Mesothelial cell of epicardium (in vitro differentiated cells): ENCODE measurements at regions not wholly inside any gene's neighbourhood (a gene's known extent, or its start where the extent isn't known, plus 50 kb on each side); places are given as distances from the start of the nearest gene placed in this dataset.

ENCODE experiments used
- DNase-seq, 2 experiments: peaks; one replicate each; pipeline ENCODE4 v3.0.0; 2021; ENCODE audit warnings: low spot score in 2 of 2; ENCODE audit not compliant: unreplicated experiment in 2 of 2
- H3K27ac Mint-ChIP-seq: 2 replicates; pipeline ENCODE4 v1.8.0; 2021; ENCODE audit warnings: mixed read lengths
- H3K27me3 Mint-ChIP-seq: 2 replicates; pipeline ENCODE4 v1.8.0; 2021; ENCODE audit warnings: low read depth, mixed read lengths
- H3K36me3 Mint-ChIP-seq: 2 replicates; pipeline ENCODE4 v1.8.0; 2021; ENCODE audit warnings: mixed read lengths
- H3K4me1 Mint-ChIP-seq: 2 replicates; pipeline ENCODE4 v1.8.0; 2021; ENCODE audit warnings: mixed read lengths
- H3K4me3 Mint-ChIP-seq: 2 replicates; pipeline ENCODE4 v1.8.0; 2021; ENCODE audit warnings: mild to moderate bottlenecking, moderate library complexity, mixed read lengths
- H3K9me3 Mint-ChIP-seq: 2 replicates; pipeline ENCODE4 v1.8.0; 2021; ENCODE audit warnings: mixed read lengths
- CTCF ChIP-seq: fragments of 200-600 bp; sonication (generic); IDR thresholded peaks from one replicate; pipeline ENCODE4 v1.5.0; 2021; ENCODE audit warnings: antibody characterized with exemption; ENCODE audit not compliant: unreplicated experiment

GRCh38 chr4:180423712-180424057, 1819.5 kb upstream of the TENM3 start:
- H3K27ac Mint-ChIP-seq = no peak overlapping the region
- no peak for TF ChIP-seq CTCF
- no peak overlapping the region for H3K4me3 Mint-ChIP-seq
- peaks cover 11% of the 10 kb centered on the region for H3K4me1 Mint-ChIP-seq
- no peaks in the 10 kb centered on the region for H3K27me3 Mint-ChIP-seq
- H3K9me3 Mint-ChIP-seq = no peaks in the 10 kb centered on the region
- no peaks in the 10 kb centered on the region for H3K36me3 Mint-ChIP-seq
- no peak for DNase-seq

GRCh38 chr4:180426938-180427337, 1816.3 kb upstream of the TENM3 start:
- no peak for DNase-seq
- peaks cover 11% of the 10 kb centered on the region for H3K4me1 Mint-ChIP-seq
- peaks cover 3% of the 10 kb centered on the region for H3K36me3 Mint-ChIP-seq
- TF ChIP-seq CTCF = no peak
- no peak overlapping the region for H3K27ac Mint-ChIP-seq
- H3K4me3 Mint-ChIP-seq = no peak overlapping the region
- H3K27me3 Mint-ChIP-seq = no peaks in the 10 kb centered on the region
- no peaks in the 10 kb centered on the region for H3K9me3 Mint-ChIP-seq

- Mint-ChIP-seq H3K27ac (no peak overlapping the region), H3K4me1 (no peaks in the 10 kb centered on the region), H3K27me3 (no peaks in the 10 kb centered on the region), H3K36me3 (peaks cover 3% of the 10 kb centered on the region), H3K4me3 (no peak overlapping the region), H3K9me3 (no peaks in the 10 kb centered on the region)
- no peak for TF ChIP-seq CTCF
- DNase-seq = no peak
These were observed 1812.9 kb upstream of the TENM3 start for GRCh38 chr4:180430283-180430682.

- Mint-ChIP-seq H3K27ac (no peak overlapping the region), H3K4me3 (no peak overlapping the region), H3K4me1 (no peaks in the 10 kb centered on the region), H3K27me3 (no peaks in the 10 kb centered on the region), H3K9me3 (no peaks in the 10 kb centered on the region), H3K36me3 (peaks cover 3% of the 10 kb centered on the region)
- TF ChIP-seq CTCF = no peak
- no peak for DNase-seq
These were observed 1808.9 kb upstream of the TENM3 start for GRCh38 chr4:180434131-180434895.

- DNase-seq = no peak
- Mint-ChIP-seq H3K9me3 (no peaks in the 10 kb centered on the region), H3K4me3 (no peak overlapping the region), H3K27me3 (no peaks in the 10 kb centered on the region), H3K4me1 (no peaks in the 10 kb centered on the region), H3K27ac (no peak overlapping the region), H3K36me3 (no peaks in the 10 kb centered on the region)
- no peak for TF ChIP-seq CTCF
These were observed 1806.8 kb upstream of the TENM3 start for GRCh38 chr4:180436361-180436760.

- Mint-ChIP-seq H3K9me3 (no peaks in the 10 kb centered on the region), H3K4me3 (no peak overlapping the region), H3K36me3 (no peaks in the 10 kb centered on the region), H3K27ac (no peak overlapping the region), H3K27me3 (no peaks in the 10 kb centered on the region), H3K4me1 (no peaks in the 10 kb centered on the region)
- TF ChIP-seq CTCF = no peak
- DNase-seq = no peak
These were observed 1805.6 kb upstream of the TENM3 start for GRCh38 chr4:180437601-180438000.
